GM19025 (cell line): ENCODE measurements at regions not wholly inside any gene's neighbourhood (a gene's known extent, or its start where the extent isn't known, plus 50 kb on each side); places are given as distances from the start of the nearest gene placed in this dataset.

Experiments used
- ATAC-seq: cut with Tn5 transposase; IDR thresholded peaks from one replicate; pipeline ENCODE4 v1.9.1; 2021; ENCODE audit warnings: mild to moderate bottlenecking, low read depth, moderate library complexity; ENCODE audit not compliant: unreplicated experiment

GRCh38 chr1:58888833-58889232 lies 105.0 kb upstream of the JUN start:
- ATAC-seq = no peak

GRCh38 chr1:58890113-58890512 lies 106.3 kb upstream of the JUN start:
- ATAC-seq = no peak

GRCh38 chr1:58890609-58891008 lies 106.8 kb upstream of the JUN start:
- ATAC-seq = no peak

GRCh38 chr1:58891347-58891746 lies 107.5 kb upstream of the JUN start:
- ATAC-seq = no peak

GRCh38 chr1:58893257-58893869 lies 109.5 kb upstream of the JUN start:
- ATAC-seq = no peak

GRCh38 chr1:58895082-58895481 lies 111.2 kb upstream of the JUN start:
- no peak for ATAC-seq

- no peak for ATAC-seq
Observed at GRCh38 chr1:58895559-58896145, 111.8 kb upstream of the JUN start.

GRCh38 chr1:58896246-58897183 lies 112.7 kb upstream of the JUN start:
- no peak for ATAC-seq

GRCh38 chr1:58898739-58899586 lies 115.1 kb upstream of the JUN start:
- ATAC-seq = no peak

- ATAC-seq = no peak
Observed at GRCh38 chr1:58899587-58900271, 115.9 kb upstream of the JUN start.

GRCh38 chr1:58900396-58900795 lies 116.5 kb upstream of the JUN start:
- ATAC-seq = no peak

GRCh38 chr1:58901008-58901407 lies 117.2 kb upstream of the JUN start:
- no peak for ATAC-seq

GRCh38 chr1:58902830-58903513 lies 119.1 kb upstream of the JUN start:
- no peak for ATAC-seq

- ATAC-seq = peak; percentile 95
Observed at GRCh38 chr1:58903514-58904298, 119.9 kb upstream of the JUN start.

- no peak for ATAC-seq
Observed at GRCh38 chr1:58904299-58905125, 120.7 kb upstream of the JUN start.

GRCh38 chr1:58905126-58905490 lies 121.3 kb upstream of the JUN start:
- ATAC-seq = no peak

- ATAC-seq = no peak
Observed at GRCh38 chr1:58905628-58906221, 121.9 kb upstream of the JUN start.

GRCh38 chr1:58907398-58907797 lies 123.6 kb upstream of the JUN start:
- no peak for ATAC-seq
